Endothelial cell of umbilical vein (primary cell): ENCODE measurements at regions not wholly inside any gene's neighbourhood (a gene's known extent, or its start where the extent isn't known, plus 50 kb on each side); places are given as distances from the start of the nearest gene placed in this dataset.

Source experiments
- BruUV-seq: library from RNA; stranded (reverse); fragments of 400-500 nt; replicated peaks from 2 replicates; lab custom pipeline; 2021; lab: Mats Ljungman, UMichigan
- CTCF ChIA-PET: fragments of 300-600, 350-600 bp; sonication (Branson Sonifier 250); formaldehyde crosslinking; loops from one replicate; lab custom pipeline; 2021; ENCODE audit warnings: antibody characterized with exemption, inconsistent platforms; lab: Charles Lee
- POLR2A ChIA-PET: fragments of 300-600, 350-600 bp; sonication (Branson Sonifier 250); formaldehyde crosslinking; loops from one replicate; lab custom pipeline; 2021; ENCODE audit warnings: antibody characterized with exemption, inconsistent platforms; lab: Charles Lee
- DNase-seq: peaks from one replicate; pipeline ENCODE4 v3.0.0-alpha.2; 2011; ENCODE audit warnings: low read depth, low spot score
- FAIRE-seq: peaks from 2 replicates; lab custom pipeline; 2011; peaks lifted over from hg19 to GRCh38; lab: Jason Lieb, UNC
- H2AFZ ChIP-seq: 2 replicates; pipeline ENCODE4 v1.6.0; 2012; ENCODE audit warnings: low read depth, low read length, control low read depth, inconsistent platforms
- H3K27ac ChIP-seq: 2 replicates; pipeline ENCODE4 v1.5.1; 2011; ENCODE audit warnings: low read depth, mild to moderate bottlenecking, control low read depth, low read length, moderate library complexity; ENCODE audit not compliant: insufficient read depth
- H3K27me3 ChIP-seq, 2 experiments: 2 replicates each; pipeline versions ENCODE4 v1.6.0 to v1.6.1; 2011; ENCODE audit warnings: low read length in 2 of 2, mixed read lengths in 1 of 2; ENCODE audit not compliant: control insufficient read depth in 2 of 2, insufficient read depth in 2 of 2
- H3K36me3 ChIP-seq, 2 experiments: 2 replicates in 1 of 2; 3 replicates in 1 of 2; pipeline ENCODE4 v1.5.1; 2011; ENCODE audit warnings: low read length in 2 of 2, mild to moderate bottlenecking in 1 of 2, moderate library complexity in 1 of 2; ENCODE audit not compliant: control insufficient read depth in 2 of 2, insufficient read depth in 2 of 2; ENCODE audit errors: extremely low read depth in 1 of 2
- H3K4me1 ChIP-seq: 3 replicates; pipeline ENCODE4 v1.5.1; 2011; ENCODE audit warnings: mild to moderate bottlenecking, low read length; ENCODE audit not compliant: control insufficient read depth, insufficient read depth; ENCODE audit errors: extremely low read depth
- H3K4me2 ChIP-seq: 2 replicates; pipeline ENCODE4 v1.6.1; 2011; ENCODE audit warnings: low read length, control low read depth, mixed read lengths; ENCODE audit not compliant: insufficient read depth
- H3K4me3 ChIP-seq, 3 experiments: fragments of 200-600 bp in 1 of 3; sonication (generic), shearing (Covaris generic) in 1 of 3; replicated peaks in 1 of 3; 2 replicates each; pipeline ENCODE4 v1.5.1; 2011 to 2016; ENCODE audit warnings: control low read depth in 3 of 3, low read length in 3 of 3, mild to moderate bottlenecking in 2 of 3, inconsistent platforms in 1 of 3, low read depth in 1 of 3, moderate library complexity in 1 of 3; ENCODE audit not compliant: insufficient read depth in 1 of 3
- H3K79me2 ChIP-seq: 2 replicates; pipeline ENCODE4 v1.6.0; 2012; ENCODE audit warnings: low read length, inconsistent platforms; ENCODE audit not compliant: control insufficient read depth, insufficient read depth
- H3K9ac ChIP-seq: replicated peaks from 2 replicates; pipeline ENCODE3; 2011; ENCODE audit warnings: low read length, control low read depth; ENCODE audit not compliant: insufficient read depth; ENCODE audit errors: extremely low read depth
- H3K9me1 ChIP-seq: replicated peaks from 3 replicates; pipeline ENCODE4 v1.6.0; 2011; ENCODE audit warnings: mild to moderate bottlenecking, low read length; ENCODE audit not compliant: control insufficient read depth, insufficient read depth; ENCODE audit errors: extremely low read depth
- H3K9me3 ChIP-seq: replicated peaks from 2 replicates; pipeline ENCODE4 v1.5.1; 2012; ENCODE audit warnings: low read length, inconsistent platforms; ENCODE audit not compliant: control insufficient read depth, insufficient read depth
- H4K20me1 ChIP-seq: replicated peaks from 2 replicates; pipeline ENCODE3; 2011; ENCODE audit warnings: mild to moderate bottlenecking, low read length; ENCODE audit not compliant: control insufficient read depth, insufficient read depth; ENCODE audit errors: extremely low read depth
- CTCF ChIP-seq, 2 donors: IDR thresholded peaks; 1 replicate in 1 of 2; 2 replicates in 1 of 2; pipeline ENCODE4 v1.5.1; 2011; ENCODE audit warnings: low read length in 2 of 2, mild to moderate bottlenecking in 2 of 2, moderate library complexity in 2 of 2, control low read depth in 1 of 2, inconsistent platforms in 1 of 2, low read depth in 1 of 2; ENCODE audit not compliant: insufficient read depth in 1 of 2; ENCODE audit errors: extremely low read depth in 1 of 2
- EZH2 ChIP-seq: IDR thresholded peaks from 2 replicates; pipeline ENCODE4 v1.6.1; 2012; ENCODE audit warnings: borderline replicate concordance, low read depth, mild to moderate bottlenecking, moderate library complexity, low read length, inconsistent platforms; ENCODE audit not compliant: severe bottlenecking
- GATA2 ChIP-seq: IDR thresholded peaks from 2 replicates; pipeline ENCODE4 v1.7.0; 2011; ENCODE audit warnings: low read depth, mild to moderate bottlenecking, moderate library complexity, mixed read lengths, low read length; ENCODE audit not compliant: insufficient read length, insufficient read depth
- JUN ChIP-seq: IDR thresholded peaks from 2 replicates; pipeline ENCODE4 v1.6.1; 2011; ENCODE audit warnings: borderline replicate concordance, low read depth; ENCODE audit not compliant: insufficient read length, insufficient read depth
- MAX ChIP-seq: IDR thresholded peaks from 2 replicates; pipeline ENCODE4 v1.6.1; 2011; ENCODE audit not compliant: insufficient read depth, insufficient read length
- MYC ChIP-seq: IDR thresholded peaks from one replicate; pipeline ENCODE4 v1.6.1; 2011; ENCODE audit warnings: mild to moderate bottlenecking, low read depth, low read length
- POLR2A ChIP-seq: IDR thresholded peaks from 2 replicates; pipeline ENCODE4 v1.6.1; 2012; ENCODE audit warnings: low read depth, mild to moderate bottlenecking, control low read depth, low read length
- POLR2AphosphoS5 ChIP-seq: IDR thresholded peaks from 2 replicates; pipeline ENCODE4 v1.6.1; 2012; ENCODE audit warnings: low read depth, mild to moderate bottlenecking, control low read depth, low read length, moderate library complexity; ENCODE audit not compliant: insufficient read depth
- dilution Hi-C: fragments of 300-500 bp; cut with MboI; formaldehyde crosslinking; loops from one replicate; pipeline ENCODE4 v1.15.0; 2019; ENCODE audit warnings: low sequenced_read_pairs; ENCODE audit not compliant: extremely low pct_ligation_motif_present
- intact Hi-C: fragments of 100-400 bp; cut with micrococcal nuclease; formaldehyde crosslinking; loops from one replicate; pipeline ENCODE4 v1.10.0; 2022

GRCh38 chr20:56711018-56711417 lies 81.9 kb downstream of the TFAP2C start:
- Histone ChIP-seq H3K4me1 (no peaks in the 10 kb centered on the region), H3K27me3 (no peaks in the 10 kb centered on the region), H3K4me2 (no peak overlapping the region), H3K27ac (no peak overlapping the region), H4K20me1 (no peaks in the 10 kb centered on the region), H3K4me3 (no peak overlapping the region), H3K9me3 (no peaks in the 10 kb centered on the region), H2AFZ (no peak overlapping the region), H3K36me3 (no peaks in the 10 kb centered on the region), H3K9ac (no peak overlapping the region), H3K9me1 (no peaks in the 10 kb centered on the region), H3K79me2 (no peaks in the 10 kb centered on the region)
- no peak for FAIRE-seq
- intact Hi-C loops = no loop called here
- ChIA-PET CTCF (no interaction called here), POLR2A (no interaction called here)
- TF ChIP-seq GATA2 = no peak
- no peak for TF ChIP-seq JUN
- TF ChIP-seq POLR2AphosphoS5 = no peak
- TF ChIP-seq POLR2A = no peak
- no peak for TF ChIP-seq MAX
- no peak for TF ChIP-seq EZH2
- TF ChIP-seq MYC = no peak
- TF ChIP-seq CTCF (IDR thresholded peaks at IDR 0.05; ENCODE audit: extremely low read depth in 1 of 2, insufficient read depth in 1 of 2, low read depth in 1 of 2, low read length in 2 of 2) = no peak
- no peak for DNase-seq
- no TSS peak for BruUV-seq
- dilution Hi-C loops = no loop called here
